ENCODE measurements at regions not wholly inside any gene's neighbourhood (a gene's known extent, or its start where the extent isn't known, plus 50 kb on each side); places are given as distances from the start of the nearest gene placed in this dataset.

GRCh38 chr7:136617176-136617575 lies 251.3 kb upstream of the CHRM2 start:
- no peak for TF ChIP-seq EZH2 (IDR thresholded peaks at IDR 0.05; ENCODE audit: insufficient read depth, poor library complexity, severe bottlenecking)
- no peak for TF ChIP-seq EZH2phosphoT487 (IDR thresholded peaks at IDR 0.05; ENCODE audit: insufficient read depth, low read depth)

All from GM23248 (cell line).